ENCODE measurements at regions not wholly inside any gene's neighbourhood (a gene's known extent, or its start where the extent isn't known, plus 50 kb on each side); places are given as distances from the start of the nearest gene placed in this dataset.

GRCh38 chr2:144211065-144211464 lies 308.9 kb downstream of the ZEB2 start:
- no peak overlapping the region for H3K27ac ChIP-seq (ENCODE audit: low read length in 2 of 2)
- H3K27ac Mint-ChIP-seq = no peak overlapping the region
- DNase-seq = no peak
- H3K79me2 ChIP-seq (ENCODE audit: control insufficient read depth, insufficient read depth, low read length) = no peaks in the 10 kb centered on the region
- WGBS (ENCODE audit: insufficient coverage) = 100% methylated on average over 1 of the region's 4 CpGs
- H3K4me1 ChIP-seq (ENCODE audit: control insufficient read depth in 2 of 2, insufficient read depth in 2 of 2, low read length in 2 of 2) = peaks cover under 1 to 3% of the 10 kb centered on the region in 2 donors
- peaks cover 4 to 7% of the 10 kb centered on the region in 2 experiments for H3K36me3 ChIP-seq (replicated peaks in 1 of 2; ENCODE audit: control extremely low read depth in 1 of 2, control insufficient read depth in 1 of 2, extremely low read depth in 1 of 2, insufficient read depth in 2 of 2, low read length in 1 of 2)
- no peak overlapping the region for H3K4me2 ChIP-seq (replicated peaks; ENCODE audit: low read depth, low read length, poor library complexity, severe bottlenecking)
- H2AFZ ChIP-seq (ENCODE audit: insufficient read depth, low read depth, low read length, poor library complexity, severe bottlenecking) = no peak overlapping the region
- H3K4me1 Mint-ChIP-seq = peaks cover 17% of the 10 kb centered on the region
- TF ChIP-seq EZH2 (IDR thresholded peaks at IDR 0.05; ENCODE audit: borderline replicate concordance, insufficient read depth, low read depth, low read length, poor library complexity, severe bottlenecking) (no peak), CTCF (IDR thresholded peaks at IDR 0.05) (no peak)
- H3K9me3 Mint-ChIP-seq (ENCODE audit: insufficient read depth) = no peaks in the 10 kb centered on the region
- H4K20me1 ChIP-seq (ENCODE audit: control insufficient read depth, insufficient read depth, low read length, poor library complexity, severe bottlenecking) = no peaks in the 10 kb centered on the region
- ChIA-PET POLR2A (no interaction called here), CTCF (interaction anchor here (0.6 kb wide), 1 partner anchor 608 kb away, joined by 3 read pairs; no protein-coding TSS in a partner anchor)
- no peak for ATAC-seq (ENCODE audit: low read depth)
- no peak overlapping the region for H3K4me3 ChIP-seq (ENCODE audit: control extremely low read depth in 1 of 5, extremely low read depth in 1 of 5, insufficient read depth in 1 of 5, low read depth in 2 of 5, low read length in 4 of 5)
- no peak overlapping the region for H3K9ac ChIP-seq (ENCODE audit: low read length)
- H3K27me3 Mint-ChIP-seq = no peaks in the 10 kb centered on the region
- H3K27me3 ChIP-seq (replicated peaks in 1 of 4; ENCODE audit: control extremely low read depth in 1 of 4, control insufficient read depth in 3 of 4, insufficient read depth in 4 of 4, low read length in 3 of 4) = no peaks in the 10 kb centered on the region
- H3K4me3 Mint-ChIP-seq = no peak overlapping the region
- intact Hi-C loops (cut with micrococcal nuclease) = no loop called here
- H3K9me3 ChIP-seq (ENCODE audit: control extremely low read depth in 1 of 3, control insufficient read depth in 2 of 3, insufficient read depth in 1 of 3, low read length in 2 of 3) = no peaks in the 10 kb centered on the region

- Mint-ChIP-seq H3K4me3 (no peak overlapping the region), H3K9me3 (ENCODE audit: insufficient read depth) (no peaks in the 10 kb centered on the region), H3K4me1 (peaks cover 12% of the 10 kb centered on the region), H3K27me3 (no peaks in the 10 kb centered on the region), H3K27ac (no peak overlapping the region)
- no peak overlapping the region for H3K27ac ChIP-seq (ENCODE audit: low read length in 2 of 2)
- H3K27me3 ChIP-seq (replicated peaks in 1 of 4; ENCODE audit: control extremely low read depth in 1 of 4, control insufficient read depth in 3 of 4, insufficient read depth in 4 of 4, low read length in 3 of 4) = no peaks in the 10 kb centered on the region
- H3K9me3 ChIP-seq (ENCODE audit: control extremely low read depth in 1 of 3, control insufficient read depth in 2 of 3, insufficient read depth in 1 of 3, low read length in 2 of 3) = no peaks in the 10 kb centered on the region
- POLR2A ChIA-PET = no interaction called here
- peaks cover 4 to 7% of the 10 kb centered on the region in 2 experiments for H3K36me3 ChIP-seq (replicated peaks in 1 of 2; ENCODE audit: control extremely low read depth in 1 of 2, control insufficient read depth in 1 of 2, extremely low read depth in 1 of 2, insufficient read depth in 2 of 2, low read length in 1 of 2)
- no peak overlapping the region for H3K9ac ChIP-seq (ENCODE audit: low read length)
- no peaks in the 10 kb centered on the region for H3K4me1 ChIP-seq (ENCODE audit: control insufficient read depth in 2 of 2, insufficient read depth in 2 of 2, low read length in 2 of 2)
- intact Hi-C loops (cut with micrococcal nuclease) = no loop called here
- H4K20me1 ChIP-seq (ENCODE audit: control insufficient read depth, insufficient read depth, low read length, poor library complexity, severe bottlenecking) = no peaks in the 10 kb centered on the region
- H3K79me2 ChIP-seq (ENCODE audit: control insufficient read depth, insufficient read depth, low read length) = no peaks in the 10 kb centered on the region
- H3K4me3 ChIP-seq (ENCODE audit: control extremely low read depth in 1 of 5, extremely low read depth in 1 of 5, insufficient read depth in 1 of 5, low read depth in 2 of 5, low read length in 4 of 5) = no peak overlapping the region
- CTCF ChIA-PET = no interaction called here
- WGBS (ENCODE audit: insufficient coverage) = no CpG with 5 or more reads among the region's 2 CpGs
- TF ChIP-seq CTCF (IDR thresholded peaks at IDR 0.05) = no peak
- no peak for TF ChIP-seq EZH2 (IDR thresholded peaks at IDR 0.05; ENCODE audit: borderline replicate concordance, insufficient read depth, low read depth, low read length, poor library complexity, severe bottlenecking)
- no peak for ATAC-seq (ENCODE audit: low read depth)
- H2AFZ ChIP-seq (ENCODE audit: insufficient read depth, low read depth, low read length, poor library complexity, severe bottlenecking) = no peak overlapping the region
- H3K4me2 ChIP-seq (replicated peaks; ENCODE audit: low read depth, low read length, poor library complexity, severe bottlenecking) = no peak overlapping the region
- no peak for DNase-seq
Observed at GRCh38 chr2:144210076-144210475, 309.8 kb downstream of the ZEB2 start.
